HepG2 (cell line): ENCODE measurements at regions not wholly inside any gene's neighbourhood (a gene's known extent, or its start where the extent isn't known, plus 50 kb on each side); places are given as distances from the start of the nearest gene placed in this dataset.

ENCODE experiments used
- ATAC-seq: fragments of 200-7000 bp; cut with Tn5 transposase; 3 replicates; pipeline ENCODE4 v1.9.1; 2020; ENCODE audit warnings: mild to moderate bottlenecking, moderate library complexity
- BruUV-seq: library from RNA; stranded (reverse); fragments of 400-500 nt; replicated peaks from 2 replicates; lab custom pipeline; 2021; lab: Mats Ljungman, UMichigan
- CTCF ChIA-PET: fragments of 300-600 bp; formaldehyde crosslinking; extraction: SDS; loops from one replicate; lab custom pipeline; 2021; ENCODE audit warnings: low total read pairs, inconsistent platforms, low intra/inter-chr PET ratio; lab: Yijun Ruan, JAX
- POLR2A ChIA-PET: fragments of 350-600 bp; sonication (Branson Sonifier 250); formaldehyde crosslinking; loops from one replicate; lab custom pipeline; 2020; ENCODE audit warnings: antibody characterized with exemption, inconsistent platforms; lab: Yijun Ruan, JAX
- DNase-seq: peaks from one replicate; pipeline ENCODE4 v3.0.0-alpha.2; 2015; ENCODE audit warnings: low spot score
- FAIRE-seq: peaks from 3 replicates; lab custom pipeline; 2011; peaks lifted over from hg19 to GRCh38; lab: Jason Lieb, UNC
- H2AFZ ChIP-seq: one replicate; pipeline ENCODE4 v1.6.1; 2011; ENCODE audit warnings: low read length, inconsistent platforms
- H3K27ac ChIP-seq: fragments of 300-600 bp; 3 replicates; pipeline ENCODE4 v1.8.0; 2011; ENCODE audit warnings: mixed run types, mild to moderate bottlenecking, mixed read lengths, low read length, inconsistent platforms; ENCODE audit not compliant: insufficient read depth; ENCODE audit errors: extremely low read length
- H3K27me3 ChIP-seq, 2 experiments: fragments of 200-600 bp in 1 of 2; 2 replicates in 1 of 2; 3 replicates in 1 of 2; pipeline versions ENCODE4 v1.6.0 to v1.8.0; 2011; ENCODE audit warnings: low read length in 2 of 2, mild to moderate bottlenecking in 2 of 2, moderate library complexity in 2 of 2, inconsistent platforms in 1 of 2; ENCODE audit not compliant: insufficient read depth in 2 of 2, control insufficient read depth in 1 of 2
- H3K36me3 ChIP-seq, 2 experiments: fragments of 200-600 bp in 1 of 2; replicated peaks in 1 of 2; 2 replicates in 1 of 2; 3 replicates in 1 of 2; pipeline versions ENCODE4 v1.5.1 to v1.8.0; 2011; ENCODE audit warnings: low read length in 2 of 2, inconsistent platforms in 1 of 2; ENCODE audit not compliant: insufficient read depth in 2 of 2, control insufficient read depth in 1 of 2
- H3K4me1 ChIP-seq: 2 replicates; pipeline ENCODE4 v1.5.1; 2012; ENCODE audit warnings: low read length, inconsistent platforms; ENCODE audit not compliant: insufficient read depth
- H3K4me2 ChIP-seq: 2 replicates; pipeline ENCODE4 v1.6.0; 2011; ENCODE audit warnings: low read depth, low read length, inconsistent platforms
- H3K4me3 ChIP-seq, 3 experiments: fragments of 200-600 bp in 1 of 3; sonication (generic), shearing (Covaris generic) in 1 of 3; replicated peaks in 1 of 3; 2 replicates each; pipeline ENCODE4 v1.5.1; 2011 to 2016; ENCODE audit warnings: low read length in 3 of 3, inconsistent platforms in 2 of 3, low read depth in 2 of 3, mild to moderate bottlenecking in 2 of 3, control low read depth in 1 of 3, mixed read lengths in 1 of 3; ENCODE audit not compliant: insufficient read depth in 1 of 3
- H3K79me2 ChIP-seq: one replicate; pipeline ENCODE4 v1.6.1; 2011; ENCODE audit warnings: low read length, inconsistent platforms; ENCODE audit not compliant: insufficient read depth
- H3K9ac ChIP-seq: 2 replicates; pipeline ENCODE4 v1.6.0; 2011; ENCODE audit warnings: mild to moderate bottlenecking, low read depth, low read length, inconsistent platforms; ENCODE audit not compliant: insufficient read depth
- H3K9me3 ChIP-seq: 2 replicates; pipeline ENCODE4 v1.5.1; 2012; ENCODE audit warnings: mild to moderate bottlenecking, low read length
- H4K20me1 ChIP-seq: 2 replicates; pipeline ENCODE4 v1.6.0; 2011; ENCODE audit warnings: inconsistent platforms, mild to moderate bottlenecking, low read length, moderate library complexity; ENCODE audit not compliant: insufficient read depth
- HNRNPLL ChIP-seq: fragments of 200-400 bp; formaldehyde crosslinking; IDR thresholded peaks from 2 replicates; pipeline ENCODE4 v1.6.1; 2017; ENCODE audit warnings: mild to moderate bottlenecking, low read depth, low read length; ENCODE audit not compliant: poor library complexity, severe bottlenecking
- PHB2 ChIP-seq: fragments of 450-650 bp; IDR thresholded peaks from 2 replicates; pipeline ENCODE4 v1.6.1; 2018; ENCODE audit not compliant: partially characterized antibody
- PLRG1 ChIP-seq: fragments of 450-650 bp; conservative IDR thresholded peaks from 2 replicates; pipeline ENCODE4 v1.6.1; 2016
- POLR2G ChIP-seq: fragments of 200-400 bp; formaldehyde crosslinking; IDR thresholded peaks from 2 replicates; pipeline ENCODE4 v1.6.1; 2018; ENCODE audit warnings: mild to moderate bottlenecking, low read depth, low read length, moderate library complexity
- RFX5 ChIP-seq: IDR thresholded peaks from 2 replicates; pipeline ENCODE4 v1.6.1; 2011; ENCODE audit warnings: low read depth, low read length, improper control_type of control experiment
- RXRB ChIP-seq: IDR thresholded peaks from 2 replicates; pipeline ENCODE4 v1.6.1; 2016; ENCODE audit warnings: borderline replicate concordance, missing genetic modification reagents, missing compliant biosample characterization
- SETDB1 ChIP-seq: sonication (generic); formaldehyde crosslinking; IDR thresholded peaks from 2 replicates; pipeline ENCODE4 v1.5.1; 2020; ENCODE audit warnings: missing genetic modification reagents, mild to moderate bottlenecking, borderline replicate concordance
- SMARCE1 ChIP-seq: fragments of 450-650 bp; IDR thresholded peaks from 2 replicates; pipeline ENCODE4 v1.6.1; 2017; ENCODE audit warnings: borderline replicate concordance
- TCF7L2 ChIP-seq: IDR thresholded peaks from 2 replicates; pipeline ENCODE4 v1.6.1; 2011; ENCODE audit warnings: mild to moderate bottlenecking, low read depth, low read length, moderate library complexity
- THYN1 ChIP-seq: sonication (generic); formaldehyde crosslinking; IDR thresholded peaks from 2 replicates; pipeline ENCODE4 v1.8.1; 2023; ENCODE audit warnings: low read depth, mild to moderate bottlenecking, moderate library complexity, missing genetic modification reagents, borderline replicate concordance
- XBP1 ChIP-seq: sonication (generic); formaldehyde crosslinking; IDR thresholded peaks from 2 replicates; pipeline ENCODE4 v1.5.0; 2020; ENCODE audit warnings: missing genetic modification reagents
- ZNF20 ChIP-seq: sonication (generic); formaldehyde crosslinking; IDR thresholded peaks from 2 replicates; pipeline ENCODE4 v1.4.0; 2020; ENCODE audit warnings: mild to moderate bottlenecking, moderate library complexity, missing genetic modification reagents
- ZNF260 ChIP-seq: sonication (generic); formaldehyde crosslinking; IDR thresholded peaks from 2 replicates; pipeline ENCODE4 v1.4.0; 2020; ENCODE audit warnings: missing genetic modification reagents, low read depth, mild to moderate bottlenecking, borderline replicate concordance
- ZNF7 ChIP-seq: IDR thresholded peaks from 2 replicates; pipeline ENCODE4 v1.6.1; 2016; ENCODE audit warnings: missing biosample characterization, missing genetic modification reagents
- WGBS: methylation state at CpG from one replicate; pipeline ENCODE4 v1.1.6; 2017; ENCODE audit warnings: low lambda C conversion rate; 5-methylcytosine and 5-hydroxymethylcytosine counted together
- in situ Hi-C: cut with HindIII; loops from 2 replicates; pipeline ENCODE4 v1.10.0; 2017; ENCODE audit warnings: low pct_unique_long_range_greater_than_20kb; ENCODE audit not compliant: extremely low pct_ligation_motif_present
- intact Hi-C: fragments of 100-400 bp; cut with micrococcal nuclease; formaldehyde crosslinking; loops from one replicate; pipeline ENCODE4 v1.10.0; 2022; ENCODE audit not compliant: unreplicated experiment
- TF ChIP-seq, protein P1 (sequence below): sonication (generic); formaldehyde crosslinking; IDR thresholded peaks from 2 replicates; pipeline ENCODE4 v1.8.1; 2023; ENCODE audit warnings: missing genetic modification reagents, inconsistent platforms, borderline replicate concordance
- TF ChIP-seq, protein P2 (sequence below): IDR thresholded peaks from 2 replicates; pipeline ENCODE4 v1.6.1; 2016; ENCODE audit warnings: low read depth, control low read depth

- H3K79me2 ChIP-seq = no peaks in the 10 kb centered on the region
- CTCF ChIA-PET = no interaction called here
- intact Hi-C loops = no loop called here
- no peak for TF ChIP-seq SETDB1 (CRISPR knock-in tag)
- TF ChIP-seq RFX5 = no peak
- no peak for TF ChIP-seq ZNF7 (CRISPR knock-in tag)
- no peak for TF ChIP-seq RXRB
- no peak for TF ChIP-seq POLR2G
- TF ChIP-seq ZNF20 = no peak
- TF ChIP-seq THYN1 (CRISPR knock-in tag) = no peak
- TF ChIP-seq SMARCE1 = no peak
- TF ChIP-seq HNRNPLL = no peak
- TF ChIP-seq, all 625 proteins: peak for 0
- H3K36me3 ChIP-seq = no peaks in the 10 kb centered on the region
- H3K4me2 ChIP-seq = no peak overlapping the region
- no TSS peak for BruUV-seq
- FAIRE-seq (no peak), DNase-seq (no peak), ATAC-seq (no peak)
- no peak overlapping the region for H3K4me3 ChIP-seq
- WGBS = 70% methylated on average over 8 of the region's 8 CpGs
- no peak overlapping the region for H3K27ac ChIP-seq
- no peak overlapping the region for H2AFZ ChIP-seq
- no peaks in the 10 kb centered on the region for H3K27me3 ChIP-seq
- H3K9ac ChIP-seq = no peak overlapping the region
- no peaks in the 10 kb centered on the region for H3K9me3 ChIP-seq
- H3K4me1 ChIP-seq = no peaks in the 10 kb centered on the region
- no peaks in the 10 kb centered on the region for H4K20me1 ChIP-seq
- in situ Hi-C loops = no loop called here
- POLR2A ChIA-PET = no interaction called here
Measured at GRCh38 chr13:22061371-22061805, 390.5 kb downstream of the FGF9 start.

DNA sequence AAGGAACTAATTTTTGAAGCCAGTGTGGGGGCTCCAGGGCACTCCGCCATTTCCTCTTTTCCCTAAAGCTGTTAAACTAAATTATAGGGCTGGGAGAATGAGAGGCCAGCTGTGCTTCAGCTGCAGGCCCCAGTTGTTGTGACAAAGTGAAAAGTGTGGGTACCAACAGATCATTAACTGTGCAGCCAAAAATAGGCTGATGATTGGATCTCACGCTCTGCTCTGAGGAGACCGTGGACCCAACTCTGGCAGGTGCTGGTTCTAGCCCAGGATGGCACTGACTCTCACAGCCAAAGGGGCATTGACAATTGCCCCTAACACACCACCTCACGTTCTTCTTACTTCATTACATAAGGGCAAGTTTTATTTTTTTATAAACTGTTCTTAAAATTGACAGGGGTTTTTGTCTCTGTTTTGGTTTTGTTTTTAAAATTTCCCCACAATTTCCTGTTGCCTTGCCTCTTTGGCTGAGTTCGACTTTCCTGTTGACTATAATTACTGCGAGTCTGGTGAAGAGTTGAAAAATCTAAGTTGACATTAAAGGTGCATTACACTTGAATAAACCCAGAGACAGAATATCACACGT lies 391.0 kb downstream of the FGF9 start:
- Histone ChIP-seq H3K4me1 (no peaks in the 10 kb centered on the region), H3K9me3 (no peaks in the 10 kb centered on the region), H3K27me3 (no peaks in the 10 kb centered on the region), H3K36me3 (no peaks in the 10 kb centered on the region), H3K27ac (no peak overlapping the region), H3K4me2 (no peak overlapping the region), H3K79me2 (no peaks in the 10 kb centered on the region), H2AFZ (no peak overlapping the region), H3K4me3 (no peak overlapping the region), H4K20me1 (no peaks in the 10 kb centered on the region), H3K9ac (no peak overlapping the region)
- BruUV-seq = no TSS peak
- in situ Hi-C loops (no loop called here), intact Hi-C loops (no loop called here)
- no peak for TF ChIP-seq ZNF260 (CRISPR knock-in tag)
- TF ChIP-seq, protein P1, sequence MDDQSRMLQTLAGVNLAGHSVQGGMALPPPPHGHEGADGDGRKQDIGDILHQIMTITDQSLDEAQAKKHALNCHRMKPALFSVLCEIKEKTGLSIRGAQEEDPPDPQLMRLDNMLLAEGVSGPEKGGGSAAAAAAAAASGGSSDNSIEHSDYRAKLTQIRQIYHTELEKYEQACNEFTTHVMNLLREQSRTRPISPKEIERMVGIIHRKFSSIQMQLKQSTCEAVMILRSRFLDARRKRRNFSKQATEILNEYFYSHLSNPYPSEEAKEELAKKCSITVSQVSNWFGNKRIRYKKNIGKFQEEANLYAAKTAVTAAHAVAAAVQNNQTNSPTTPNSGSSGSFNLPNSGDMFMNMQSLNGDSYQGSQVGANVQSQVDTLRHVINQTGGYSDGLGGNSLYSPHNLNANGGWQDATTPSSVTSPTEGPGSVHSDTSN (CRISPR knock-in tag) = no peak
- no peak for TF ChIP-seq PHB2
- no peak for TF ChIP-seq PLRG1
- no peak for TF ChIP-seq TCF7L2
- TF ChIP-seq, protein P2, sequence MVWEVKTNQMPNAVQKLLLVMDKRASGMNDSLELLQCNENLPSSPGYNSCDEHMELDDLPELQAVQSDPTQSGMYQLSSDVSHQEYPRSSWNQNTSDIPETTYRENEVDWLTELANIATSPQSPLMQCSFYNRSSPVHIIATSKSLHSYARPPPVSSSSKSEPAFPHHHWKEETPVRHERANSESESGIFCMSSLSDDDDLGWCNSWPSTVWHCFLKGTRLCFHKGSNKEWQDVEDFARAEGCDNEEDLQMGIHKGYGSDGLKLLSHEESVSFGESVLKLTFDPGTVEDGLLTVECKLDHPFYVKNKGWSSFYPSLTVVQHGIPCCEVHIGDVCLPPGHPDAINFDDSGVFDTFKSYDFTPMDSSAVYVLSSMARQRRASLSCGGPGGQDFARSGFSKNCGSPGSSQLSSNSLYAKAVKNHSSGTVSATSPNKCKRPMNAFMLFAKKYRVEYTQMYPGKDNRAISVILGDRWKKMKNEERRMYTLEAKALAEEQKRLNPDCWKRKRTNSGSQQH (CRISPR knock-in tag) = no peak
- no peak for TF ChIP-seq XBP1 (CRISPR knock-in tag)
- no peak for TF ChIP-seq RFX5
- FAIRE-seq (no peak), ATAC-seq (no peak), DNase-seq (no peak)
- 32% methylated on average over 7 of the region's 7 CpGs for WGBS
- CTCF ChIA-PET = no interaction called here
- POLR2A ChIA-PET = no interaction called here
